ENCODE measurements at regions not wholly inside any gene's neighbourhood (a gene's known extent, or its start where the extent isn't known, plus 50 kb on each side); places are given as distances from the start of the nearest gene placed in this dataset.

GRCh38 chr14:97061198-97061597, 264.0 kb downstream of the VRK1 start:
- no peak overlapping the region for H2BK15ac ChIP-seq (ENCODE audit: low read length)
- no peak overlapping the region for H2BK120ac ChIP-seq (ENCODE audit: low read depth, low read length)

GRCh38 chr14:97061714-97062113, 264.5 kb downstream of the VRK1 start:
- H3K36me3 ChIP-seq (replicated peaks in 1 of 2; ENCODE audit: control insufficient read depth in 2 of 2, insufficient read depth in 2 of 2, low read length in 2 of 2), result no peaks in the 10 kb centered on the region
- peaks cover 0 to 3% of the 10 kb centered on the region in 2 donors for H3K9me3 ChIP-seq (replicated peaks in 1 of 2; ENCODE audit: control insufficient read depth in 2 of 2, insufficient read depth in 1 of 2, low read depth in 1 of 2, low read length in 2 of 2)
- H2AK5ac ChIP-seq (ENCODE audit: low read depth, low read length), result no peak overlapping the region
- H3K18ac ChIP-seq (ENCODE audit: low read length), result no peak overlapping the region
- H4K8ac ChIP-seq (ENCODE audit: low read depth, low read length), result no peak overlapping the region
- no peak overlapping the region for H3K4me2 ChIP-seq (ENCODE audit: insufficient read depth, low read length, poor library complexity, severe bottlenecking)
- H3K9ac ChIP-seq (ENCODE audit: low read depth, low read length, poor library complexity), result no peak overlapping the region
- no peak overlapping the region for H2BK120ac ChIP-seq (ENCODE audit: low read depth, low read length)
- no peak overlapping the region for H3K27ac ChIP-seq (replicated peaks; ENCODE audit: low read length)
- no peak overlapping the region for H4K91ac ChIP-seq (ENCODE audit: low read depth, low read length, poor library complexity)
- no peak overlapping the region for H2BK5ac ChIP-seq (ENCODE audit: low read length)
- no peak overlapping the region for H2BK12ac ChIP-seq (ENCODE audit: low read length)
- no peak overlapping the region for H2BK15ac ChIP-seq (ENCODE audit: low read length)
- no peak overlapping the region for H3K14ac ChIP-seq (ENCODE audit: low read length)
- no peak overlapping the region for H3K23ac ChIP-seq (ENCODE audit: low read depth, low read length, poor library complexity)
- H3K27me3 ChIP-seq (ENCODE audit: control insufficient read depth in 3 of 3, insufficient read depth in 3 of 3, low read depth in 1 of 3, low read length in 3 of 3), result peaks cover 0 to 9% (median 2%) of the 10 kb centered on the region in 3 experiments
- H3K4ac ChIP-seq (ENCODE audit: low read length), result no peak overlapping the region
- H3K4me3 ChIP-seq (ENCODE audit: low read length in 2 of 2), result no peak overlapping the region
- H3K79me1 ChIP-seq (ENCODE audit: low read depth, low read length), result no peaks in the 10 kb centered on the region
- H3K4me1 ChIP-seq (ENCODE audit: control insufficient read depth in 2 of 2, insufficient read depth in 1 of 2, low read depth in 1 of 2, low read length in 2 of 2), result peaks cover 3 to 10% of the 10 kb centered on the region in 2 donors
- H2AFZ ChIP-seq (ENCODE audit: low read length), result no peak overlapping the region
- WGBS, 2 donors (ENCODE audit: extremely low coverage in 2 of 2, insufficient read length in 2 of 2, insufficient replicate concordance in 1 of 2), result no CpG with 5 or more reads among the region's 1 CpG
- DNase-seq (ENCODE audit: low spot score), result no peak

More at GRCh38 chr14:97061198-97061597, 264.0 kb downstream of the VRK1 start:
- no peak overlapping the region for H3K23ac ChIP-seq (ENCODE audit: low read depth, low read length, poor library complexity)
- H2AK5ac ChIP-seq (ENCODE audit: low read depth, low read length), result no peak overlapping the region
- H3K9me3 ChIP-seq (replicated peaks in 1 of 2; ENCODE audit: control insufficient read depth in 2 of 2, insufficient read depth in 1 of 2, low read depth in 1 of 2, low read length in 2 of 2), result peaks cover 0 to 3% of the 10 kb centered on the region in 2 donors
- no peak overlapping the region for H3K4ac ChIP-seq (ENCODE audit: low read length)
- no peaks in the 10 kb centered on the region for H3K36me3 ChIP-seq (replicated peaks in 1 of 2; ENCODE audit: control insufficient read depth in 2 of 2, insufficient read depth in 2 of 2, low read length in 2 of 2)
- no peak for DNase-seq (ENCODE audit: low spot score)
- no peaks in the 10 kb centered on the region for H3K79me1 ChIP-seq (ENCODE audit: low read depth, low read length)
- H2AFZ ChIP-seq (ENCODE audit: low read length), result no peak overlapping the region
- no peak overlapping the region for H3K4me2 ChIP-seq (ENCODE audit: insufficient read depth, low read length, poor library complexity, severe bottlenecking)
- H3K27me3 ChIP-seq (ENCODE audit: control insufficient read depth in 3 of 3, insufficient read depth in 3 of 3, low read depth in 1 of 3, low read length in 3 of 3), result peaks cover 0 to 6% (median 2%) of the 10 kb centered on the region in 3 experiments
- no peak overlapping the region for H3K9ac ChIP-seq (ENCODE audit: low read depth, low read length, poor library complexity)
- H3K27ac ChIP-seq (replicated peaks; ENCODE audit: low read length), result no peak overlapping the region
- WGBS, 2 donors (ENCODE audit: extremely low coverage in 2 of 2, insufficient read length in 2 of 2, insufficient replicate concordance in 1 of 2), result no CpG with 5 or more reads among the region's 14 CpGs
- H3K14ac ChIP-seq (ENCODE audit: low read length), result no peak overlapping the region
- H3K4me1 ChIP-seq (ENCODE audit: control insufficient read depth in 2 of 2, insufficient read depth in 1 of 2, low read depth in 1 of 2, low read length in 2 of 2), result peaks cover 5 to 10% of the 10 kb centered on the region in 2 donors
- H4K91ac ChIP-seq (ENCODE audit: low read depth, low read length, poor library complexity), result no peak overlapping the region
- H2BK12ac ChIP-seq (ENCODE audit: low read length), result no peak overlapping the region
- peak overlapping the region; percentile 74 for H3K18ac ChIP-seq (ENCODE audit: low read length)
- H3K4me3 ChIP-seq (ENCODE audit: low read length in 2 of 2), result no peak overlapping the region
- H4K8ac ChIP-seq (ENCODE audit: low read depth, low read length), result no peak overlapping the region
- no peak overlapping the region for H2BK5ac ChIP-seq (ENCODE audit: low read length)

GRCh38 chr14:97065305-97066067, 268.3 kb downstream of the VRK1 start:
- no peak overlapping the region for H3K4me2 ChIP-seq (ENCODE audit: insufficient read depth, low read length, poor library complexity, severe bottlenecking)
- H4K91ac ChIP-seq (ENCODE audit: low read depth, low read length, poor library complexity), result no peak overlapping the region
- H3K14ac ChIP-seq (ENCODE audit: low read length), result no peak overlapping the region
- no peak overlapping the region for H4K8ac ChIP-seq (ENCODE audit: low read depth, low read length)
- no peak overlapping the region for H3K4me3 ChIP-seq (ENCODE audit: low read length in 2 of 2)
- H3K79me1 ChIP-seq (ENCODE audit: low read depth, low read length), result no peaks in the 10 kb centered on the region
- no peak overlapping the region for H2BK15ac ChIP-seq (ENCODE audit: low read length)
- H3K27me3 ChIP-seq (ENCODE audit: control insufficient read depth in 3 of 3, insufficient read depth in 3 of 3, low read depth in 1 of 3, low read length in 3 of 3), result peaks cover 0 to 11% (median 2%) of the 10 kb centered on the region in 3 experiments
- H2BK5ac ChIP-seq (ENCODE audit: low read length), result no peak overlapping the region
- H3K23ac ChIP-seq (ENCODE audit: low read depth, low read length, poor library complexity), result no peak overlapping the region
- no peak overlapping the region for H3K4ac ChIP-seq (ENCODE audit: low read length)
- no peak overlapping the region for H3K27ac ChIP-seq (replicated peaks; ENCODE audit: low read length)
- no peak overlapping the region for H2BK12ac ChIP-seq (ENCODE audit: low read length)
- no CpG with 5 or more reads among the region's 7 CpGs for WGBS, 2 donors (ENCODE audit: extremely low coverage in 2 of 2, insufficient read length in 2 of 2, insufficient replicate concordance in 1 of 2)
- H2AFZ ChIP-seq (ENCODE audit: low read length), result no peak overlapping the region
- H3K9me3 ChIP-seq (replicated peaks in 1 of 2; ENCODE audit: control insufficient read depth in 2 of 2, insufficient read depth in 1 of 2, low read depth in 1 of 2, low read length in 2 of 2), result peaks cover 0 to 3% of the 10 kb centered on the region in 2 donors
- H2BK120ac ChIP-seq (ENCODE audit: low read depth, low read length), result no peak overlapping the region
- no peak overlapping the region for H3K18ac ChIP-seq (ENCODE audit: low read length)
- DNase-seq (ENCODE audit: low spot score), result no peak
- H3K36me3 ChIP-seq (replicated peaks in 1 of 2; ENCODE audit: control insufficient read depth in 2 of 2, insufficient read depth in 2 of 2, low read length in 2 of 2), result no peaks in the 10 kb centered on the region
- peaks cover 0 to 10% of the 10 kb centered on the region in 2 donors for H3K4me1 ChIP-seq (ENCODE audit: control insufficient read depth in 2 of 2, insufficient read depth in 1 of 2, low read depth in 1 of 2, low read length in 2 of 2)
- H3K9ac ChIP-seq (ENCODE audit: low read depth, low read length, poor library complexity), result no peak overlapping the region
- no peak overlapping the region for H2AK5ac ChIP-seq (ENCODE audit: low read depth, low read length)

GRCh38 chr14:97066068-97066899, 269.1 kb downstream of the VRK1 start:
- Histone ChIP-seq H3K18ac (ENCODE audit: low read length) (no peak overlapping the region), H3K9me3 (replicated peaks in 1 of 2; ENCODE audit: control insufficient read depth in 2 of 2, insufficient read depth in 1 of 2, low read depth in 1 of 2, low read length in 2 of 2) (peaks cover 0 to under 1% of the 10 kb centered on the region in 2 donors), H3K79me1 (ENCODE audit: low read depth, low read length) (no peaks in the 10 kb centered on the region), H3K4ac (ENCODE audit: low read length) (no peak overlapping the region), H3K27ac (replicated peaks; ENCODE audit: low read length) (no peak overlapping the region), H3K4me3 (ENCODE audit: low read length in 2 of 2) (no peak overlapping the region), H3K14ac (ENCODE audit: low read length) (no peak overlapping the region), H3K4me1 (ENCODE audit: control insufficient read depth in 2 of 2, insufficient read depth in 1 of 2, low read depth in 1 of 2, low read length in 2 of 2) (peaks cover 0 to 9% of the 10 kb centered on the region in 2 donors), H3K4me2 (ENCODE audit: insufficient read depth, low read length, poor library complexity, severe bottlenecking) (no peak overlapping the region), H2BK5ac (ENCODE audit: low read length) (no peak overlapping the region), H3K23ac (ENCODE audit: low read depth, low read length, poor library complexity) (no peak overlapping the region), H3K9ac (ENCODE audit: low read depth, low read length, poor library complexity) (no peak overlapping the region), H4K91ac (ENCODE audit: low read depth, low read length, poor library complexity) (no peak overlapping the region), H2BK15ac (ENCODE audit: low read length) (no peak overlapping the region), H2BK120ac (ENCODE audit: low read depth, low read length) (no peak overlapping the region), H3K36me3 (replicated peaks in 1 of 2; ENCODE audit: control insufficient read depth in 2 of 2, insufficient read depth in 2 of 2, low read length in 2 of 2) (no peaks in the 10 kb centered on the region), H3K27me3 (ENCODE audit: control insufficient read depth in 3 of 3, insufficient read depth in 3 of 3, low read depth in 1 of 3, low read length in 3 of 3) (peaks cover 0 to 11% (median 2%) of the 10 kb centered on the region in 3 experiments), H2AFZ (ENCODE audit: low read length) (no peak overlapping the region), H2BK12ac (ENCODE audit: low read length) (no peak overlapping the region), H4K8ac (ENCODE audit: low read depth, low read length) (no peak overlapping the region), H2AK5ac (ENCODE audit: low read depth, low read length) (no peak overlapping the region)
- no peak for DNase-seq (ENCODE audit: low spot score)
- WGBS, 2 donors (ENCODE audit: extremely low coverage in 2 of 2, insufficient read length in 2 of 2, insufficient replicate concordance in 1 of 2), result no CpG with 5 or more reads among the region's 6 CpGs
